ENCODE measurements at regions not wholly inside any gene's neighbourhood (a gene's known extent, or its start where the extent isn't known, plus 50 kb on each side); places are given as distances from the start of the nearest gene placed in this dataset.
"Not testable (repeated sequence)": the region's sequence is repeated elsewhere in the genome, so short reads cannot be mapped to it uniquely, and the experiment has no call there.

DNA sequence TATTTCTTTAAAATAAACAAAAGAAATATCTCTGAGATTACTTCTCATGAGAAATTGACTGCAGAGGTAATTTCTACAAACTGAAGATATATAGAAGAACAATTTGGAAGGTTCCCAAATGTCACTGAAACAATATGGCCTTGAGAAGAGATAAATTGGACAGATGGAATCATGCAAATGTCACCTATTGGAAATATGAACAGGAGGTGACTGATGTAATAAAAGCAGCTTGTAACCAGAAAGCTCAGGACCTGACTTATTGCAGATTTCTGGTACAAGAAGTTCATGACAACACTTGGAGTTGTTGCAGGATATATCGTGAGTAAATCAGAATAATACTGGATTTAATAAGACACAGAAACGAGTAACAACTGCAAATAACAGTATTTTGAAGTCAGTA, 93.3 kb upstream of the TRHDE start:
- H3K4me3 ChIP-seq (ENCODE audit: low read depth, low read length), result no peak overlapping the region
- no peak for DNase-seq (ENCODE audit: low read depth)
- TF ChIP-seq, protein P1, sequence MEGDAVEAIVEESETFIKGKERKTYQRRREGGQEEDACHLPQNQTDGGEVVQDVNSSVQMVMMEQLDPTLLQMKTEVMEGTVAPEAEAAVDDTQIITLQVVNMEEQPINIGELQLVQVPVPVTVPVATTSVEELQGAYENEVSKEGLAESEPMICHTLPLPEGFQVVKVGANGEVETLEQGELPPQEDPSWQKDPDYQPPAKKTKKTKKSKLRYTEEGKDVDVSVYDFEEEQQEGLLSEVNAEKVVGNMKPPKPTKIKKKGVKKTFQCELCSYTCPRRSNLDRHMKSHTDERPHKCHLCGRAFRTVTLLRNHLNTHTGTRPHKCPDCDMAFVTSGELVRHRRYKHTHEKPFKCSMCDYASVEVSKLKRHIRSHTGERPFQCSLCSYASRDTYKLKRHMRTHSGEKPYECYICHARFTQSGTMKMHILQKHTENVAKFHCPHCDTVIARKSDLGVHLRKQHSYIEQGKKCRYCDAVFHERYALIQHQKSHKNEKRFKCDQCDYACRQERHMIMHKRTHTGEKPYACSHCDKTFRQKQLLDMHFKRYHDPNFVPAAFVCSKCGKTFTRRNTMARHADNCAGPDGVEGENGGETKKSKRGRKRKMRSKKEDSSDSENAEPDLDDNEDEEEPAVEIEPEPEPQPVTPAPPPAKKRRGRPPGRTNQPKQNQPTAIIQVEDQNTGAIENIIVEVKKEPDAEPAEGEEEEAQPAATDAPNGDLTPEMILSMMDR (IDR thresholded peaks at IDR 0.05; ENCODE audit: insufficient read depth, low read length), result no peak

DNA sequence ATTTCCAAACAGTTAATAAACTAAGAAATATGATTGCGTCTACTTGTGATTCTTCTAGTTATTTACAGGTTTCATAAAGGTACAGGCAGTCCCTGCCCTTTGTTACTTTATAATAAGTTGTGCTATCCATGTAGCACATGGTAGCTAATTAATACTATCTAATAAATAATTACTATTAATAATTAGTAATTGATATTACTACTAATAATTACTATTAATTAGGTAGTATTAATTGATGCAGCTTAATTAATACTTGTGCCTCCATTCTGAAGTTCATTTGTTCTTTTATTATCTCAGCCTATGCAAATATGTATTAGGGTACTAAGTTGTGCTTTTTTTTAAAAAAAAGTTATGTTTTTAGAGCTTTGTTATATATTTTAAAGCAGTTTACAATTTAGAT, 92.3 kb upstream of the TRHDE start:
- no peak overlapping the region for H3K4me3 ChIP-seq (ENCODE audit: low read depth, low read length)
- TF ChIP-seq, protein P1 (IDR thresholded peaks at IDR 0.05; ENCODE audit: insufficient read depth, low read length), result no peak
- no peak for DNase-seq (ENCODE audit: low read depth)

DNA sequence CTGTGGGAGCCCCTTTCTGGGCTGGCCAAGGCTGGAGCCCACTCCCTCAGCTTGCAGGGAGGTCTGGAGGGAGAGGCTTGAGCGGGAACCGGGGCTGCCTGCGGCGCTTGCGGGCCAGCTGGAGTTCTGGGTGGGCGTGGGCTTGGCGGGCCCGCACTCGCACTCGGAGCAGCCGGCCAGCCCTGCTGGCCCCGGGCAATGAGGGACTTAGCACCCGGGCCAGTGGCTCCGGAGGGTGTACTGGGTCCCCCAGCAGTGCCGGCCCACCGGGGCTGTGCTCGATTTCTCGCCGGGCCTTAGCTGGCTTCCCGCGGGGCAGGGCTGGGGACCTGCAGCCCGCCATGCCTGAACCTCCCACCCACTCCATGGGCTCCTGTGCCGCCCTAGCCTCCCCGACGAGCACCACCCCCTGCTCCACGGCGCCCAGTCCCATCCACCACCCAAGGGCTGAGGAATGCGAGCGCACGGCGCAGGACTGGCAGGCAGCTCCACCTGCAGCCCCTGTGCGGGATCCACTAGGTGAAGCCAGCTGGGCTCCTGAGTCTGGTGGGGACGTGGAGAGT, 87.1 kb upstream of the TRHDE start:
- DNase-seq (ENCODE audit: low read depth); H3K4me3 ChIP-seq (ENCODE audit: low read depth, low read length): not testable (repeated sequence)

DNA sequence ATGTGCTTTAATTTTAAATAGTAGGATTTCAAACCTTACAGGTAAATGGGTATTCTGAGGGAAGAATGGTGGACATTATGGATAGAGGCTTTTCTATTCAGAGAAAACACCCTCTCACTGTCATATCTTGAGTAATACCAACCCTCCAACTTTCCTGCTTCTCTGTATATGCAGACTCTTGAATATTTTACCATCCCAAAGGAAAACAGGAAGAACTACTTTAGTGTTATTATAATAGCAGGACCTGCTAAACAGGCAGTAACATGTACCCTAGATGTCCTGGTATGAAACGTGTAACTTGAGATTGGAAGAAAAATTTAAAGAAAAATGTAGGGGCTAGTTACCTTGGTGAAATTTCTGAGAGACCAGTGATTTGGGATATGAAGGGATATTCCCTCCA, 82.9 kb upstream of the TRHDE start:
- no peak for DNase-seq (ENCODE audit: low read depth)
- H3K4me3 ChIP-seq (ENCODE audit: low read depth, low read length), result no peak overlapping the region
- TF ChIP-seq, protein P1 (IDR thresholded peaks at IDR 0.05; ENCODE audit: insufficient read depth, low read length), result no peak

DNA sequence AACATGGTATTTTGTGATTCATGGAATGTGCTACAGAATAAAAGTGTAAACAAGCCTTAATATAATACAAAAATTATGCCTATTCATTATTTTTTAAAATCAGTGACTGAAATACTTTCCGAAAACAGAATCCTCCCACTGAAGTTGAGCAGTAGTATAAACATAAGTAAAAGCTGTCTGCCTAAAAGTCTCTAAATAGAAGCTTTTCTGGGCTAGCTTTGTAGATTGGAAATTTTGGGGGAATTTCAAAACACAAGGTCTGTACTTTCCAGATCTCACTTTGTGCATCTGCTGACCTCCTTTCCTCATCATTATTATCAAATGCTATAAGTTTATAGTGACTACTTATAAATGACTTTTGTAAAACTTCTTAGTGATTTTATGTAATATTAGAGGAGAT, 80.4 kb upstream of the TRHDE start:
- no peak for DNase-seq (ENCODE audit: low read depth)

DNA sequence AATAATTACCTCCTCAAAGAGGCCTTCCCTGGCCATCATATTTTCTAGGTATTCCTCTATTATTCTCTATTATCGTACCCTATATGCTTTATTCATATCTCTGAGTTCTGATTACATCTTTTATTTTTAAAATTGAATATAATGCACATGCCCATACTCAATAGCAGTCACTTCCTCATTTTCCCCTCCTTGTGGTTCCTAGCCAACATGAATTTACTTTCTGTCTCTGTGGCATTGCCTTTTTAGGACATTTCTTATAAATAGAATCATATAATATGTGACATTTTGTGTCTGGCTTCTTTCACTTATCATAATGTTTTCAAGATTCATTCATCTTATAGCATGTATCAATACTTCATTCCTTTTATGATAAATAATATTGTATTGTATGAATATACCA, 74.4 kb upstream of the TRHDE start:
- DNase-seq (ENCODE audit: low read depth), result no peak
- no peak overlapping the region for H3K4me3 ChIP-seq (ENCODE audit: low read depth, low read length)
- TF ChIP-seq, protein P1 (IDR thresholded peaks at IDR 0.05; ENCODE audit: insufficient read depth, low read length), result no peak

More for the DNA sequence above, 80.4 kb upstream of the TRHDE start:
- TF ChIP-seq, protein P1 (IDR thresholded peaks at IDR 0.05; ENCODE audit: insufficient read depth, low read length), result no peak
- no peak overlapping the region for H3K4me3 ChIP-seq (ENCODE audit: low read depth, low read length)

DNA sequence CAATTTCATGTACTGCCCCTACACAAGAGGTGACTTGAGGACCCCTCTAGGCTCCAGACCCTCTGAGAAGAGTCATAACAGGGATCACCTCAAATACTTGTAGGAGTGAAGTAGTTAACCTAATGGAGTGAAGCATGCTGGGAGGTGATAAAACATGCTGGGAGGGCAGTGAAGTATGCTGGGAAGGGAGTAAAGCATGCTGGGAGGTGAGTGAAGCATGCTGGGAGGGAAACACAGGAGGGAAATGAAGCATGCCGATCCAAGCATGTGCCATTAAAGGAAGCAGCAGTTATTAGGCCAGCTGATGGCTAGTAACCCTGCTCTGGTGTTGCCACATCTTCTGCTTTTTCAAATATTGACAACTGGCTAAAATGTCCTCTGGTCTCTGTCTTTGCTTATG, 70.7 kb upstream of the TRHDE start:
- TF ChIP-seq, protein P1 (IDR thresholded peaks at IDR 0.05; ENCODE audit: insufficient read depth, low read length), result no peak
- no peak for DNase-seq (ENCODE audit: low read depth)

More for the DNA sequence above, 70.7 kb upstream of the TRHDE start:
- H3K4me3 ChIP-seq (ENCODE audit: low read depth, low read length), result no peak overlapping the region
